GM23338 (cell line): ENCODE measurements at regions not wholly inside any gene's neighbourhood (a gene's known extent, or its start where the extent isn't known, plus 50 kb on each side); places are given as distances from the start of the nearest gene placed in this dataset.

Experiments
- ATAC-seq: fragments of 200-7000 bp; cut with Tn5 transposase; 3 replicates; pipeline ENCODE4 v1.9.1; 2020
- DNase-seq: peaks from one replicate; pipeline ENCODE4 v3.0.0-alpha.2; 2015; ENCODE audit warnings: low spot score
- H2AFZ ChIP-seq: fragments of 200-600 bp; sonication (generic); 2 replicates; pipeline ENCODE4 v1.8.0; 2016; ENCODE audit warnings: antibody characterized with exemption, mild to moderate bottlenecking, moderate library complexity
- H3F3A ChIP-seq: fragments of 200-600 bp; sonication (generic); replicated peaks from 2 replicates; pipeline ENCODE4 v1.8.0; 2017; ENCODE audit warnings: antibody characterized with exemption, mixed run types, low read depth
- H3K27ac ChIP-seq: fragments of 200-600 bp; sonication (generic); 2 replicates; pipeline ENCODE4 v1.6.1; 2016; ENCODE audit warnings: low read depth
- H3K27me3 ChIP-seq: fragments of 200-600 bp; sonication (generic); 2 replicates; pipeline ENCODE4 v1.8.0; 2016; ENCODE audit warnings: mild to moderate bottlenecking, mixed run types, moderate library complexity; ENCODE audit not compliant: insufficient read depth
- H3K36me3 ChIP-seq: fragments of 200-600 bp; sonication (generic); 2 replicates; pipeline ENCODE4 v1.8.0; 2016; ENCODE audit warnings: mild to moderate bottlenecking; ENCODE audit not compliant: insufficient read depth
- H3K4me1 ChIP-seq: fragments of 200-600 bp; sonication (generic); 2 replicates; pipeline ENCODE4 v1.8.0; 2016; ENCODE audit warnings: mild to moderate bottlenecking, moderate library complexity; ENCODE audit not compliant: insufficient read depth
- H3K4me2 ChIP-seq: fragments of 200-600 bp; sonication (generic); 2 replicates; pipeline ENCODE4 v1.7.1; 2017; ENCODE audit warnings: mixed run types
- H3K4me3 ChIP-seq: fragments of 200-600 bp; sonication (generic); 2 replicates; pipeline ENCODE4 v1.6.1; 2016; ENCODE audit warnings: mixed run types
- H3K79me2 ChIP-seq: fragments of 200-600 bp; sonication (generic); replicated peaks from 2 replicates; pipeline ENCODE4 v1.8.0; 2017; ENCODE audit warnings: mild to moderate bottlenecking; ENCODE audit not compliant: insufficient read depth
- H3K9me2 ChIP-seq: fragments of 200-600 bp; sonication (generic); 2 replicates; pipeline ENCODE4 v1.8.0; 2017; ENCODE audit not compliant: insufficient read depth
- H4K20me1 ChIP-seq: fragments of 200-600 bp; sonication (generic); replicated peaks from 2 replicates; pipeline ENCODE4 v1.8.0; 2017; ENCODE audit warnings: mild to moderate bottlenecking; ENCODE audit not compliant: insufficient read depth
- H3K27ac Mint-ChIP-seq: 2 replicates; pipeline ENCODE4 v1.8.0; 2020; ENCODE audit warnings: inconsistent platforms, mild to moderate bottlenecking, moderate library complexity, mixed read lengths
- H3K27me3 Mint-ChIP-seq: 3 replicates; pipeline ENCODE4 v1.8.0; 2022; ENCODE audit warnings: low read depth, mild to moderate bottlenecking, moderate library complexity, mixed read lengths, inconsistent platforms; ENCODE audit not compliant: insufficient read depth, poor library complexity
- H3K36me3 Mint-ChIP-seq: 3 replicates; pipeline ENCODE4 v1.8.0; 2021; ENCODE audit warnings: low read depth, mild to moderate bottlenecking, inconsistent platforms, moderate library complexity, mixed read lengths
- H3K4me1 Mint-ChIP-seq: 3 replicates; pipeline ENCODE4 v1.8.0; 2020; ENCODE audit warnings: mild to moderate bottlenecking, inconsistent platforms, mixed read lengths
- H3K4me3 Mint-ChIP-seq: 3 replicates; pipeline ENCODE4 v1.8.0; 2021; ENCODE audit warnings: moderate library complexity, mild to moderate bottlenecking, inconsistent platforms, mixed read lengths
- H3K9me3 Mint-ChIP-seq: 3 replicates; pipeline ENCODE4 v1.8.0; 2020; ENCODE audit warnings: moderate library complexity, mild to moderate bottlenecking, inconsistent platforms, mixed read lengths
- CREB1 ChIP-seq: fragments of 250-450 bp; sonication (Bioruptor Pico); IDR thresholded peaks from 2 replicates; pipeline ENCODE4 v1.5.0; 2020; ENCODE audit warnings: low read depth, mild to moderate bottlenecking, moderate library complexity
- CTCF ChIP-seq, 2 experiments: fragments of 200-600 bp in 1 of 2; sonication (generic) in 1 of 2; conservative IDR thresholded peaks; 2 replicates each; pipeline versions ENCODE4 v1.5.1 to v1.6.1; 2016 to 2017; ENCODE audit warnings: antibody characterized with exemption in 2 of 2, low read depth in 2 of 2, mild to moderate bottlenecking in 2 of 2, moderate library complexity in 1 of 2
- EZH2 ChIP-seq: fragments of 200-600 bp; sonication (generic); IDR thresholded peaks from one replicate; pipeline ENCODE4 v1.8.0; 2017; ENCODE audit warnings: antibody characterized with exemption, mild to moderate bottlenecking, low read depth; ENCODE audit not compliant: unreplicated experiment
- EZH2phosphoT487 ChIP-seq: fragments of 200-600 bp; sonication (generic); IDR thresholded peaks from one replicate; pipeline ENCODE4 v1.8.1; 2018; ENCODE audit warnings: antibody characterized with exemption; ENCODE audit not compliant: unreplicated experiment
- JUNB ChIP-seq: IDR thresholded peaks from one replicate; pipeline ENCODE4 v1.6.1; 2016; ENCODE audit warnings: antibody characterized with exemption; ENCODE audit not compliant: unreplicated experiment
- NANOG ChIP-seq: IDR thresholded peaks from 2 replicates; pipeline ENCODE4 v1.6.1; 2016; ENCODE audit warnings: antibody characterized with exemption, borderline replicate concordance
- POLR2AphosphoS5 ChIP-seq: IDR thresholded peaks from 2 replicates; pipeline ENCODE4 v1.6.1; 2016; ENCODE audit warnings: antibody characterized with exemption, low read depth
- REST ChIP-seq: IDR thresholded peaks from one replicate; pipeline ENCODE4 v1.6.1; 2018; ENCODE audit warnings: antibody characterized with exemption; ENCODE audit not compliant: unreplicated experiment
- ZNF114 ChIP-seq: fragments of 250-450 bp; sonication (Bioruptor Pico); IDR thresholded peaks from 2 replicates; pipeline ENCODE4 v1.5.0; 2020; ENCODE audit warnings: mild to moderate bottlenecking, moderate library complexity
- ZNF331 ChIP-seq: fragments of 250-450 bp; sonication (Bioruptor Pico); IDR thresholded peaks from 2 replicates; pipeline ENCODE4 v1.5.0; 2020; ENCODE audit warnings: low read depth, mild to moderate bottlenecking, moderate library complexity
- ZNF462 ChIP-seq: fragments of 250-450 bp; sonication (Bioruptor Pico); IDR thresholded peaks from 2 replicates; pipeline ENCODE4 v1.5.0; 2020; ENCODE audit warnings: mild to moderate bottlenecking, moderate library complexity

- Histone ChIP-seq H3K4me3 (no peak overlapping the region), H3F3A (no peaks in the 10 kb centered on the region), H3K4me2 (no peak overlapping the region), H4K20me1 (no peaks in the 10 kb centered on the region), H3K79me2 (no peaks in the 10 kb centered on the region), H3K27ac (no peak overlapping the region), H2AFZ (no peak overlapping the region), H3K36me3 (no peaks in the 10 kb centered on the region), H3K4me1 (no peaks in the 10 kb centered on the region), H3K27me3 (no peaks in the 10 kb centered on the region), H3K9me2 (0 out of 2 replicates have a peak, but pooled peaks cover 2% of the 10 kb centered on the region)
- ATAC-seq: no peak
- Mint-ChIP-seq H3K36me3 (no peaks in the 10 kb centered on the region), H3K4me3 (no peak overlapping the region), H3K27me3 (no peaks in the 10 kb centered on the region), H3K4me1 (no peaks in the 10 kb centered on the region; the same call in 2 of the 3 replicates), H3K27ac (no peak overlapping the region), H3K9me3 (no peaks in the 10 kb centered on the region)
- no peak for TF ChIP-seq ZNF114 (CRISPR knock-in tag)
- TF ChIP-seq POLR2AphosphoS5: no peak
- no peak for TF ChIP-seq NANOG
- no peak for TF ChIP-seq JUNB
- TF ChIP-seq EZH2phosphoT487: no peak
- no peak for TF ChIP-seq EZH2
- TF ChIP-seq ZNF331 (CRISPR knock-in tag): no peak
- TF ChIP-seq ZNF462 (CRISPR knock-in tag): no peak
- TF ChIP-seq CTCF (conservative IDR thresholded peaks at IDR 0.05; ENCODE audit: low read depth in 2 of 2): no peak
- TF ChIP-seq REST: no peak
- no peak for TF ChIP-seq CREB1 (CRISPR knock-in tag)
- no peak for DNase-seq
These were observed 130.6 kb upstream of the FERMT1 start for GRCh38 chr20:6253396-6253795.
